Mesendoderm (in vitro differentiated cells): ENCODE measurements at regions not wholly inside any gene's neighbourhood (a gene's known extent, or its start where the extent isn't known, plus 50 kb on each side); places are given as distances from the start of the nearest gene placed in this dataset.

Experiments used
- DNase-seq: peaks from one replicate; pipeline ENCODE4 v3.0.0; 2013
- H2AK5ac ChIP-seq: 2 replicates; pipeline ENCODE4 v1.6.1; 2013; ENCODE audit warnings: low read length, inconsistent platforms
- H2BK120ac ChIP-seq: 2 replicates; pipeline ENCODE4 v1.6.1; 2013; ENCODE audit warnings: low read depth, mild to moderate bottlenecking, low read length, moderate library complexity, mixed read lengths
- H2BK15ac ChIP-seq: replicated peaks from 2 replicates; pipeline ENCODE4 v1.6.1; 2013; ENCODE audit warnings: low read depth, mild to moderate bottlenecking, moderate library complexity
- H2BK5ac ChIP-seq: 2 replicates; pipeline ENCODE4 v1.6.1; 2013; ENCODE audit warnings: low read length, inconsistent platforms
- H3K18ac ChIP-seq: 2 replicates; pipeline ENCODE4 v1.6.1; 2013; ENCODE audit warnings: mild to moderate bottlenecking, low read length, mixed read lengths
- H3K23ac ChIP-seq: one replicate; pipeline ENCODE4 v1.6.1; 2013; ENCODE audit warnings: low read length
- H3K27ac ChIP-seq: 2 replicates; pipeline ENCODE4 v1.5.1; 2013; ENCODE audit warnings: low read depth, mild to moderate bottlenecking, inconsistent platforms, low read length, moderate library complexity
- H3K27me3 ChIP-seq: 2 replicates; pipeline ENCODE4 v1.6.1; 2013; ENCODE audit warnings: low read length, control low read depth, mild to moderate bottlenecking, inconsistent platforms; ENCODE audit not compliant: insufficient read depth, poor library complexity
- H3K36me3 ChIP-seq: 2 replicates; pipeline ENCODE4 v1.6.1; 2013; ENCODE audit warnings: low read length, inconsistent platforms; ENCODE audit not compliant: control insufficient read depth, insufficient read depth
- H3K4ac ChIP-seq: one replicate; pipeline ENCODE4 v1.6.1; 2013; ENCODE audit warnings: low read depth, mild to moderate bottlenecking, low read length, moderate library complexity
- H3K4me1 ChIP-seq: 2 replicates; pipeline ENCODE4 v1.6.1; 2013; ENCODE audit warnings: low read depth, low read length, inconsistent platforms; ENCODE audit not compliant: control insufficient read depth
- H3K4me2 ChIP-seq: 2 replicates; pipeline ENCODE4 v1.6.1; 2013; ENCODE audit warnings: low read length
- H3K4me3 ChIP-seq: 2 replicates; pipeline ENCODE4 v1.5.1; 2013; ENCODE audit warnings: mild to moderate bottlenecking, low read length
- H3K56ac ChIP-seq: one replicate; pipeline ENCODE4 v1.6.1; 2013; ENCODE audit warnings: low read length
- H3K79me1 ChIP-seq: 2 replicates; pipeline ENCODE4 v1.6.1; 2013; ENCODE audit warnings: low read length, inconsistent platforms
- H3K79me2 ChIP-seq: 2 replicates; pipeline ENCODE4 v1.6.1; 2013; ENCODE audit warnings: mild to moderate bottlenecking, low read length; ENCODE audit not compliant: control insufficient read depth, insufficient read depth
- H3K9ac ChIP-seq: 2 replicates; pipeline ENCODE4 v1.6.1; 2013; ENCODE audit warnings: low read length, inconsistent platforms
- H4K5ac ChIP-seq: one replicate; pipeline ENCODE4 v1.6.1; 2013; ENCODE audit warnings: low read length
- H4K8ac ChIP-seq: one replicate; pipeline ENCODE4 v1.6.1; 2013; ENCODE audit warnings: low read depth, mild to moderate bottlenecking, control low read depth, low read length, moderate library complexity
- WGBS: extraction: QIAGEN DNeasy Blood & Tissue Kit; methylation state at CpG from one replicate; pipeline ENCODE4 v1.1.7; 2013; ENCODE audit warnings: low lambda C conversion rate, missing lambda C conversion rate; ENCODE audit not compliant: insufficient coverage; ENCODE audit errors: extremely low coverage; 5-methylcytosine and 5-hydroxymethylcytosine counted together

DNA sequence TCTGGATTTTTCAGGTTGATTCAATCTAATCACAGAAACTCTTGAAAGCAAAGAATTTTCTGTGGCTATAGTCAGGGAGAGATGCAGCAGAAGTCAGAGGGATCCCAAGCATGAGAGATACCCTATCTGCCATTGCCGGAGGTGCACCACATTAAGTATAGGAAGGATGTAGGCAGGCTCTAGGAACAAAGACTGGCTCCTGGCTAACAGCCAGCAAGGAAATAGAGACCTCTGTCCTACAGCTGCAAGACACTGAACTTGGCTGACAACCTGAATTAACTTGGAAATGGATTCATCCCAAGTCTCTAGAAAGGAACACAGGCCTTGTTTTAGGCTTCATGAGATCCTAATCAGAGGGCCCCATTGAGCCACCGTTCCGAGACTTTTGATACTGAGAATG is 364.9 kb upstream of the FLRT2 start:
- H3K27me3 ChIP-seq = no peaks in the 10 kb centered on the region
- H3K27ac ChIP-seq = no peak overlapping the region
- no peak overlapping the region for H3K23ac ChIP-seq
- no peak overlapping the region for H2AK5ac ChIP-seq
- H3K36me3 ChIP-seq = no peaks in the 10 kb centered on the region
- no peak overlapping the region for H3K4me3 ChIP-seq
- H3K18ac ChIP-seq = no peak overlapping the region
- H2BK120ac ChIP-seq = no peak overlapping the region
- no peak overlapping the region for H4K8ac ChIP-seq
- H3K4me1 ChIP-seq = no peaks in the 10 kb centered on the region
- no CpG with 5 or more reads among the region's 3 CpGs for WGBS
- no peaks in the 10 kb centered on the region for H3K79me2 ChIP-seq
- DNase-seq = no peak
- no peak overlapping the region for H3K56ac ChIP-seq
- no peak overlapping the region for H3K4ac ChIP-seq
- no peaks in the 10 kb centered on the region for H3K79me1 ChIP-seq
- H2BK5ac ChIP-seq = no peak overlapping the region
- H4K5ac ChIP-seq = no peak overlapping the region
- no peak overlapping the region for H3K9ac ChIP-seq
- no peak overlapping the region for H2BK15ac ChIP-seq
- H3K4me2 ChIP-seq = no peak overlapping the region

DNA sequence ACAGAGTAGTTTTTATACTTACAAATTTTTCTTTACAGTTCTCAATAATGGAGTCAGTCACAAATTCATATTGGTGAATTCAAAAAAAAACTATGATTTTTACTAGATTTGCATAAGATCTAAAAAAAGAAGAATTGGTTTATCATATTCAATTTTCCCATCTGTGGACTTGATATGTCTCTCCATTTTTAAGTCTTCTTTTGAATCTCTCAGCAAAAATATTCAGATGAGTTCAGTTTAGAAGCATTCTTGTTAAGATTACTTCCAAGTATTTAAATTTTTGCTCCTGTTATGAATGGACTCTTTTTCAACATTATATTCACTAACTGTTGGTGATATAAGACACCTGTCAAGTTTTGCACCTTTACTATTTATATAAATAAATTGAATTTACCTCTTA is 360.6 kb upstream of the FLRT2 start:
- Histone ChIP-seq H2BK120ac (no peak overlapping the region), H3K79me2 (no peaks in the 10 kb centered on the region), H2BK15ac (no peak overlapping the region), H3K4me2 (no peak overlapping the region), H3K23ac (no peak overlapping the region), H3K27ac (no peak overlapping the region), H3K18ac (no peak overlapping the region), H3K4me1 (no peaks in the 10 kb centered on the region), H3K79me1 (no peaks in the 10 kb centered on the region), H3K9ac (no peak overlapping the region), H2AK5ac (no peak overlapping the region), H3K4ac (no peak overlapping the region), H4K5ac (no peak overlapping the region), H3K56ac (no peak overlapping the region), H2BK5ac (no peak overlapping the region), H4K8ac (no peak overlapping the region), H3K27me3 (no peaks in the 10 kb centered on the region), H3K4me3 (no peak overlapping the region), H3K36me3 (no peaks in the 10 kb centered on the region)
- no peak for DNase-seq

- no peak overlapping the region for H4K8ac ChIP-seq
Observed at GRCh38 chr14:85172290-85172689, 357.7 kb upstream of the FLRT2 start.

GRCh38 chr14:85172889-85173477 is 357.0 kb upstream of the FLRT2 start:
- no peak overlapping the region for H2BK120ac ChIP-seq
- H3K23ac ChIP-seq = no peak overlapping the region
- H3K56ac ChIP-seq = no peak overlapping the region
- H3K27ac ChIP-seq = no peak overlapping the region
- no peak overlapping the region for H3K4me2 ChIP-seq
- no peak overlapping the region for H3K4me3 ChIP-seq
- H3K4me1 ChIP-seq = no peaks in the 10 kb centered on the region
- WGBS = no CpG with 5 or more reads among the region's 1 CpG
- H3K9ac ChIP-seq = no peak overlapping the region
- no peak overlapping the region for H2BK5ac ChIP-seq
- DNase-seq = no peak
- H4K8ac ChIP-seq = no peak overlapping the region
- H3K79me2 ChIP-seq = no peaks in the 10 kb centered on the region
- H3K27me3 ChIP-seq = no peaks in the 10 kb centered on the region
- no peaks in the 10 kb centered on the region for H3K79me1 ChIP-seq
- no peak overlapping the region for H3K4ac ChIP-seq
- no peak overlapping the region for H3K18ac ChIP-seq
- H2AK5ac ChIP-seq = no peak overlapping the region
- H3K36me3 ChIP-seq = no peaks in the 10 kb centered on the region
- H2BK15ac ChIP-seq = no peak overlapping the region
- no peak overlapping the region for H4K5ac ChIP-seq

More at GRCh38 chr14:85172290-85172689, 357.7 kb upstream of the FLRT2 start:
- Histone ChIP-seq H3K27me3 (no peaks in the 10 kb centered on the region), H3K4me2 (no peak overlapping the region), H3K79me1 (no peaks in the 10 kb centered on the region), H2AK5ac (no peak overlapping the region), H4K5ac (no peak overlapping the region), H2BK120ac (no peak overlapping the region), H2BK15ac (no peak overlapping the region), H2BK5ac (no peak overlapping the region), H3K4ac (no peak overlapping the region), H3K79me2 (no peaks in the 10 kb centered on the region), H3K27ac (no peak overlapping the region), H3K9ac (no peak overlapping the region), H3K4me3 (no peak overlapping the region), H3K23ac (no peak overlapping the region), H3K4me1 (no peaks in the 10 kb centered on the region), H3K18ac (no peak overlapping the region), H3K36me3 (no peaks in the 10 kb centered on the region), H3K56ac (no peak overlapping the region)
- no peak for DNase-seq
- WGBS = no CpG with 5 or more reads among the region's 2 CpGs

- no peaks in the 10 kb centered on the region for H3K79me1 ChIP-seq
- no peak overlapping the region for H3K56ac ChIP-seq
- H2BK15ac ChIP-seq = no peak overlapping the region
- no peak overlapping the region for H3K4me2 ChIP-seq
- no peak overlapping the region for H3K9ac ChIP-seq
- H4K5ac ChIP-seq = no peak overlapping the region
- no peaks in the 10 kb centered on the region for H3K4me1 ChIP-seq
- no peak overlapping the region for H3K27ac ChIP-seq
- no peaks in the 10 kb centered on the region for H3K36me3 ChIP-seq
- no CpG with 5 or more reads among the region's 1 CpG for WGBS
- no peak overlapping the region for H3K4ac ChIP-seq
- no peak overlapping the region for H3K18ac ChIP-seq
- H3K27me3 ChIP-seq = no peaks in the 10 kb centered on the region
- H3K4me3 ChIP-seq = no peak overlapping the region
- no peak for DNase-seq
- no peak overlapping the region for H2AK5ac ChIP-seq
- H2BK120ac ChIP-seq = no peak overlapping the region
- H4K8ac ChIP-seq = no peak overlapping the region
- no peaks in the 10 kb centered on the region for H3K79me2 ChIP-seq
- no peak overlapping the region for H3K23ac ChIP-seq
- no peak overlapping the region for H2BK5ac ChIP-seq
Observed at GRCh38 chr14:85175556-85175955, 354.4 kb upstream of the FLRT2 start.

DNA sequence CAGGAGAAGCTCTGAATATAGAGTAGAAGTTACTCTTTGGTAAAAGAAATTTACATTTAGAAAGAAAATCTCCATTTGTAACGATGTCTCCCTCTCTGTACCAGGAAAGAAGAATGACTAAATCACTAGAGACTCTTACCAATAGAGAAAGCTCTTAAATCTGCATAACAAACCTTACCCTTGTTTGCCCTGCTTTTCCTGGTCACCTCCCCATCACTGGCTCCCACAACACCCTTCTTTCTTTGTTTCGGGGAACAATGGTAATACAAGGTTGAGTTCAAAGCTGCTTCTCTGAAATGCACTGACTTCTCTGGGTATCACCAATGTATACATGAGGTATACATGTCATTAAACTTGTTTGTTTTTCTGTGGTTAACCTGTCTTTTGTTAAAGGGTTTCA is 351.1 kb upstream of the FLRT2 start:
- Histone ChIP-seq H4K5ac (no peak overlapping the region), H3K36me3 (no peaks in the 10 kb centered on the region), H3K56ac (no peak overlapping the region), H3K23ac (no peak overlapping the region), H2BK5ac (no peak overlapping the region), H2BK15ac (no peak overlapping the region), H2BK120ac (no peak overlapping the region), H3K4me2 (no peak overlapping the region), H4K8ac (no peak overlapping the region), H3K4me1 (no peaks in the 10 kb centered on the region), H3K79me1 (no peaks in the 10 kb centered on the region), H3K9ac (no peak overlapping the region), H3K18ac (no peak overlapping the region), H3K27ac (no peak overlapping the region), H3K4me3 (no peak overlapping the region), H3K79me2 (no peaks in the 10 kb centered on the region), H2AK5ac (no peak overlapping the region), H3K4ac (no peak overlapping the region), H3K27me3 (no peaks in the 10 kb centered on the region)
- no peak for DNase-seq
- WGBS = no CpG with 5 or more reads among the region's 2 CpGs
